ENCODE measurements at regions not wholly inside any gene's neighbourhood (a gene's known extent, or its start where the extent isn't known, plus 50 kb on each side); places are given as distances from the start of the nearest gene placed in this dataset.
"Not testable (repeated sequence)": the region's sequence is repeated elsewhere in the genome, so short reads cannot be mapped to it uniquely, and the experiment has no call there.

- no peak overlapping the region for H3K4me3 ChIP-seq
- TF ChIP-seq POLR2A (IDR thresholded peaks at IDR 0.05) = no peak
- no peak for TF ChIP-seq CTCF (IDR thresholded peaks at IDR 0.05)
- H3K4me1 ChIP-seq = no peaks in the 10 kb centered on the region
- H3K27ac ChIP-seq = no peak overlapping the region
- no peaks in the 10 kb centered on the region for H3K36me3 ChIP-seq
- intact Hi-C loops (cut with DNase I; ENCODE audit: low total_unique reads) = no loop called here
- no peak for DNase-seq
- H3K27me3 ChIP-seq = no peaks in the 10 kb centered on the region
- H3K9me3 ChIP-seq = no peaks in the 10 kb centered on the region
Measured at GRCh38 chr5:124104821-124105220, 592.8 kb downstream of the CSNK1G3 start.

- intact Hi-C loops (cut with DNase I; ENCODE audit: low total_unique reads) = no loop called here
- no peak overlapping the region for H3K27ac ChIP-seq
- no peak for DNase-seq
- TF ChIP-seq CTCF (IDR thresholded peaks at IDR 0.05) (no peak), POLR2A (IDR thresholded peaks at IDR 0.05) (no peak)
- no peaks in the 10 kb centered on the region for H3K9me3 ChIP-seq
- no peaks in the 10 kb centered on the region for H3K36me3 ChIP-seq
- H3K4me1 ChIP-seq = no peaks in the 10 kb centered on the region
- H3K4me3 ChIP-seq = no peak overlapping the region
- no peaks in the 10 kb centered on the region for H3K27me3 ChIP-seq
Measured at GRCh38 chr5:124104344-124104743, 592.4 kb downstream of the CSNK1G3 start.

GRCh38 chr5:124103671-124104070 is 591.7 kb downstream of the CSNK1G3 start:
- no peaks in the 10 kb centered on the region for H3K9me3 ChIP-seq
- H3K27ac ChIP-seq = no peak overlapping the region
- no peak for TF ChIP-seq POLR2A (IDR thresholded peaks at IDR 0.05)
- no peak for TF ChIP-seq CTCF (IDR thresholded peaks at IDR 0.05)

GRCh38 chr5:124103056-124103455 is 591.1 kb downstream of the CSNK1G3 start:
- H3K4me3 ChIP-seq; H3K27ac ChIP-seq; H3K36me3 ChIP-seq; DNase-seq; intact Hi-C loops (cut with DNase I; ENCODE audit: low total_unique reads); H3K9me3 ChIP-seq; H3K4me1 ChIP-seq; H3K27me3 ChIP-seq: not testable (repeated sequence)

More at GRCh38 chr5:124103671-124104070, 591.7 kb downstream of the CSNK1G3 start:
- Histone ChIP-seq H3K36me3 (no peaks in the 10 kb centered on the region), H3K27me3 (no peaks in the 10 kb centered on the region), H3K4me1 (no peaks in the 10 kb centered on the region), H3K4me3 (no peak overlapping the region)
- intact Hi-C loops (cut with DNase I; ENCODE audit: low total_unique reads) = no loop called here
- DNase-seq = no peak

- TF ChIP-seq CTCF (IDR thresholded peaks at IDR 0.05) = no peak
- TF ChIP-seq POLR2A (IDR thresholded peaks at IDR 0.05) = no peak
- H3K27me3 ChIP-seq = no peaks in the 10 kb centered on the region
- no peak overlapping the region for H3K27ac ChIP-seq
- no peaks in the 10 kb centered on the region for H3K36me3 ChIP-seq
- intact Hi-C loops (cut with DNase I; ENCODE audit: low total_unique reads) = no loop called here
- no peaks in the 10 kb centered on the region for H3K4me1 ChIP-seq
- no peak for DNase-seq
- H3K4me3 ChIP-seq = no peak overlapping the region
- H3K9me3 ChIP-seq = no peaks in the 10 kb centered on the region
Measured at GRCh38 chr5:124102486-124102885, 590.5 kb downstream of the CSNK1G3 start.

GRCh38 chr5:124093658-124094057 is 581.7 kb downstream of the CSNK1G3 start:
- no peaks in the 10 kb centered on the region for H3K9me3 ChIP-seq
- no peaks in the 10 kb centered on the region for H3K4me1 ChIP-seq
- intact Hi-C loops (cut with DNase I; ENCODE audit: low total_unique reads) = no loop called here
- H3K27me3 ChIP-seq = peaks cover 0 to 3% of the 10 kb centered on the region in 2 donors
- no peak overlapping the region for H3K27ac ChIP-seq
- H3K36me3 ChIP-seq = no peaks in the 10 kb centered on the region
- TF ChIP-seq POLR2A (IDR thresholded peaks at IDR 0.05) (no peak), CTCF (IDR thresholded peaks at IDR 0.05) (no peak)
- no peak overlapping the region for H3K4me3 ChIP-seq
- DNase-seq = no peak

Measured in uterus (tissue), 3 donors.